WI38 (cell line): ENCODE measurements at regions not wholly inside any gene's neighbourhood (a gene's known extent, or its start where the extent isn't known, plus 50 kb on each side); places are given as distances from the start of the nearest gene placed in this dataset.

Experiments used
- H3K4me3 ChIP-seq: 2 replicates; pipeline ENCODE4 v1.5.1; 2011; ENCODE audit warnings: low read depth, mild to moderate bottlenecking, control low read depth, low read length
- TF ChIP-seq, protein P1 (sequence below): IDR thresholded peaks from 2 replicates; pipeline ENCODE4 v1.5.1; 2012; ENCODE audit warnings: low read depth, mild to moderate bottlenecking, control low read depth, low read length

DNA sequence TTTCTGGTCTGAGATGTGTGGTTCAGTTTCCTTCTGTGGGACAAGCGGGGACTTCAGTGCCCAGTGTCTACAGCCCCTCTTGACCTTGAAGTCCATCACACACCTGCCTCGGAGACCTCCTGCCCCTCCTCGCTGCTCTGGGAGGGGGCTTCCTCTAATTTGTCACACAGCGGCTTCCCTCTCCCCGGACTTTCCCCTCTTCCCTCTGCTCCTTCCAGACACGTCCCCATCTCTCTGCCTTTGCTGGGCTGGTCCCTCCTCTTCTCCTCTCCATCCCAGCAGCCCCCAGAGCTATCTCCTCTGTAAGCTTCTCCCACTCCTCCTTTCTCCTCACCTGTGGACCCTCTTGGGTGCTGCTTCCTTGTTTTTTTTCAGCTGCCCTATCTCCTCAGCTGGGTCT is 122.2 kb upstream of the SORCS3 start:
- TF ChIP-seq, protein P1, sequence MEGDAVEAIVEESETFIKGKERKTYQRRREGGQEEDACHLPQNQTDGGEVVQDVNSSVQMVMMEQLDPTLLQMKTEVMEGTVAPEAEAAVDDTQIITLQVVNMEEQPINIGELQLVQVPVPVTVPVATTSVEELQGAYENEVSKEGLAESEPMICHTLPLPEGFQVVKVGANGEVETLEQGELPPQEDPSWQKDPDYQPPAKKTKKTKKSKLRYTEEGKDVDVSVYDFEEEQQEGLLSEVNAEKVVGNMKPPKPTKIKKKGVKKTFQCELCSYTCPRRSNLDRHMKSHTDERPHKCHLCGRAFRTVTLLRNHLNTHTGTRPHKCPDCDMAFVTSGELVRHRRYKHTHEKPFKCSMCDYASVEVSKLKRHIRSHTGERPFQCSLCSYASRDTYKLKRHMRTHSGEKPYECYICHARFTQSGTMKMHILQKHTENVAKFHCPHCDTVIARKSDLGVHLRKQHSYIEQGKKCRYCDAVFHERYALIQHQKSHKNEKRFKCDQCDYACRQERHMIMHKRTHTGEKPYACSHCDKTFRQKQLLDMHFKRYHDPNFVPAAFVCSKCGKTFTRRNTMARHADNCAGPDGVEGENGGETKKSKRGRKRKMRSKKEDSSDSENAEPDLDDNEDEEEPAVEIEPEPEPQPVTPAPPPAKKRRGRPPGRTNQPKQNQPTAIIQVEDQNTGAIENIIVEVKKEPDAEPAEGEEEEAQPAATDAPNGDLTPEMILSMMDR, result no peak
- no peak overlapping the region for H3K4me3 ChIP-seq

DNA sequence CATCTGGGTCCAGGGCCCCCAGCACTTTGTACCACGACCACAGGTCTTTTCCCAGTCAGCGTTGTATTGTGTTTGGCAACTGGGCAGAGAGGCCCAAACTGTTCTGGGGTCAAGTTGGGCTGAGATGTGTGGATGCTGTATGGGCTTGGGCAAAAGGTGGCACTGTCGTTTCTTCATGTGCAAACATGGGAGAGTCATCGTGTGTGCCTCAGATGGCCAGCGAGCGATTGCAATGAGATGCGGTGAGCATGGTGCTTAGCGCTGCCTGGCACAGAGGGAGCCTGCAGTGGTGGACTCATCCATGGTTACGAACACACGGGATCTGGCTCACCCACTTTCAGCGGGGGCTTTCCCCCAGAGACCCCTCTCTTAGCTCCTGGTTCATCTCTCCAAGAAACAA is 120.4 kb upstream of the SORCS3 start:
- TF ChIP-seq, protein P1, result no peak
- H3K4me3 ChIP-seq, result no peak overlapping the region

DNA sequence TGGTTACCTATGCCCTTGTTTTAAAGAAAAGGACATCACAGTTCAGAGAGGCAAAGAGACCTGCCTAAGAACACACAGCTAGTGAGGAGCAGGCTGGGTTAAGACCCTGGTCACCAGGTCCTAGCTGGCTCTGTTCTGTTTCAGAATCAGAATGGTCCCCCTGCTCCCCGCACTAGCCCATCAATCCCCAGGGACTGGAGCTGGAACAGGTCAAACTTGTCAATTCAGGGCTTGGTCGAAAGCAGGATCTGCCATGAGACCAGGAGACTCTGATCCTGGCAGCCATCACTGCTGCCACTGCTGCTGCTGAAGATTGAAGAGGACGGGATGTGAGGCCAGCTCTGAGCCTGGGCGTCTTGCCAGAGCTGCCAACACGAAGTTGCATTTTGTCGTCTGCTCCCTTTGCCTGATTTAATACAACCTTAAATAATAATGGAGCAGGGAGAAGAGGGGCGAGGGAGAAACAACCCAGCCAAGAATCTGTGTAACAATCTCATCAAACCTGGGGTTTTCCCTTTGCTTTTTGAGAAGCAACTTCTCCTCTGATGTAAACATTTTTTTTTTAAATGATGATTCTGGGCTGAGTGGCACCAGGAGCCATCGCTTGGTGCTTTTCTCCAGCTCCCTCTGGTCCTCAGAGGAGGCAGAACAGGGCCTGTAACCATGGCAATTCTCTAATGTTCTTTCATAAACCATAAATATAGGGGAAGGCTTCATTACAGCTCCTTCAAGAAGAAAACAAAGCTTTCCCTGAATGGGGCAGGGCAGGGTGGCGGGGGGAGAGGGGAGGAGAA is 119.0 kb upstream of the SORCS3 start:
- no peak overlapping the region for H3K4me3 ChIP-seq
- TF ChIP-seq, protein P1, result no peak

DNA sequence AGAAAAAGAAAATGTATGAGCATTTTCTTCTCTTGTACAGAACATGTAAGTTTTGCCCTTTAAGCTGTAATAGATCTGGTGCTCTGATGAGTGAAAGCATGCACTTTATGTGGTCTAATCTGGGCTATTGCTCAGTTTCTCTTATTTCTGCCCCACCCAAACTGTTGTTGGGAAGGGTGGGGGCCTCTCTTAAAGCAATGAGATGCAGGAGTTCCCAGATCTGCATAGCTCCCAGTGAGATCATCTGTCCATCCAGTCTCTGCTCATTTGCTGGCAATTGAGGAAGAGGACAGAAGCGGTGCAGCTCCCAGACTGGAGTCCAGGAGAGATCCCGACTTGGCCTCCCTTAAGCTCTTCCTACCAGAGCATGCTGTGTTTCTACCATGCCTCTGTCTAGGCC is 114.9 kb upstream of the SORCS3 start:
- TF ChIP-seq, protein P1, result no peak
- H3K4me3 ChIP-seq, result no peak overlapping the region

DNA sequence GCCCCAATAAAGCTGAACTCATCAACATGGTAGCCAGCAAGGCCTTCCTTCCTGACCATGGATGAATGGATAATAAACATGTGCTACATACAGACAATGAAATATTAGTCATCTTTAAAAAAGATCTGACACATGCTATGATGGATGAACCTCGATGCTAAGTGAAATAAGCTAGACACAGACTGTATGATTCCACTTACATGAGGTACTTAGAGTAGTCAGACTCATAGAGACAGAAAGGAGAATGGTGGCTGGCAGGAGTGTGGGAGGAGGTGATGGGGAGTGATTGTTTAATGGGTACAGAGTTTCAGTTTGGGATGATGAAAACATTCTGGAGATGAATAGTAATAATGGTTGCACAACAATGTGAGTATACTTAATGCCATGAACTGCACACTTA is 114.1 kb upstream of the SORCS3 start:
- TF ChIP-seq, protein P1, result no peak
- H3K4me3 ChIP-seq, result no peak overlapping the region

DNA sequence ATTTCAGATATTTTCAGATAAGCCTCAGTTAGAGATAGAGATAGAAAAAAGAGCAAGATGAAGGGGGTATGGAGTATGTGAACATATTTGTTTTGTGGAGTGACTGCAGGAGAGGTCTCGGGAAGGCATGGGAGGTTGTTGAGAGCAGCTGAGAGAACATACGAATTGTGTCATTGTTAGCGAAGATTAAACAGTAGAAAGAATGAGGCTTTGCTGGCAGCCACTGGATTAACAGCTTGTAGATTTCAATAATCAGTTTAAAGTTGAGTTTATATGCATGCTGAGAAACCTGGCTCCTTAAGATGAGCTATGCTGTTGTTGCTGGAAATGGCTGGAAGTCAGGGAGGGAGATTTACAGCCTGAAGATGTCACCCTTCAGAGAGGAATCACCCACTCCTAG is 100.9 kb upstream of the SORCS3 start:
- TF ChIP-seq, protein P1, result no peak
- no peak overlapping the region for H3K4me3 ChIP-seq

DNA sequence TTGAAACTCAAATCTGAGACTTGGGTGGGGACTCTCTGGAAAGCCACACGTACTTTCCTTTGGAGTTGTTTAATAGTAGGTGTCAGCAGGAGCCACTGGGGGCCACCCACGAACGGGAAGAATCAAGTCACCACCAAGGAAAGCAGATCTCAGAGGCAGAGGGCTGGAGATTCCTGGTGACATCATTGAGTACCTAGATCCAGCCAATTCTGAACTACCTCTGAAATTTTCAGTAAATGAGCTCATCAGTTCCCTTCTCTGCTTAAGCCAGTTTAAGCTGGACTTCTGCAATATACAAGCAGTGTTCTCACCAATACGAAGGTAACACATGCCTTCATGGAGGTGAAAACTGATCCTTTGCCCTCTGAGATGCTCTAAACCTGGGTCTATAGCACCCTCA is 99.3 kb upstream of the SORCS3 start:
- H3K4me3 ChIP-seq, result no peak overlapping the region
- TF ChIP-seq, protein P1, result no peak
